Neural progenitor cell (in vitro differentiated cells): ENCODE measurements at regions not wholly inside any gene's neighbourhood (a gene's known extent, or its start where the extent isn't known, plus 50 kb on each side); places are given as distances from the start of the nearest gene placed in this dataset.

ENCODE experiments used
- DNase-seq: peaks from one replicate; pipeline ENCODE4 v3.0.0-alpha.2; 2016; ENCODE audit warnings: low spot score
- H2AFZ ChIP-seq: fragments of 200-600 bp; sonication (generic); replicated peaks from 2 replicates; pipeline ENCODE4 v1.6.1; 2016; ENCODE audit warnings: antibody characterized with exemption
- H3F3A ChIP-seq: fragments of 200-600 bp; sonication (generic); 2 replicates; pipeline ENCODE4 v1.6.1; 2016; ENCODE audit warnings: antibody characterized with exemption, low read depth
- H3K27ac ChIP-seq: fragments of 200-600 bp; sonication (generic); 2 replicates; pipeline ENCODE4 v1.5.1; 2016; ENCODE audit warnings: mild to moderate bottlenecking
- H3K27me3 ChIP-seq: fragments of 200-600 bp; sonication (generic); 2 replicates; pipeline ENCODE4 v1.6.1; 2016; ENCODE audit warnings: mild to moderate bottlenecking, moderate library complexity
- H3K36me3 ChIP-seq: fragments of 200-600 bp; sonication (generic); 2 replicates; pipeline ENCODE4 v1.5.1; 2016
- H3K4me1 ChIP-seq: fragments of 200-600 bp; sonication (generic); 2 replicates; pipeline ENCODE4 v1.6.1; 2016; ENCODE audit warnings: mixed run types
- H3K4me2 ChIP-seq: fragments of 200-600 bp; sonication (generic); 2 replicates; pipeline ENCODE4 v1.6.1; 2016
- H3K4me3 ChIP-seq: fragments of 200-600 bp; sonication (generic); 2 replicates; pipeline ENCODE4 v1.5.1; 2016
- H3K79me2 ChIP-seq: fragments of 200-600 bp; sonication (generic); 2 replicates; pipeline ENCODE4 v1.6.1; 2016; ENCODE audit warnings: low read depth
- H3K9ac ChIP-seq: fragments of 200-600 bp; sonication (generic); 2 replicates; pipeline ENCODE4 v1.6.1; 2016
- H3K9me3 ChIP-seq: fragments of 200-600 bp; sonication (generic); 2 replicates; pipeline ENCODE4 v1.5.1; 2016; ENCODE audit warnings: low read depth
- H4K20me1 ChIP-seq: fragments of 200-600 bp; sonication (generic); 2 replicates; pipeline ENCODE4 v1.6.1; 2016; ENCODE audit warnings: low read depth
- H3K27ac Mint-ChIP-seq: 3 replicates; pipeline ENCODE4 v1.8.0; 2021; ENCODE audit warnings: mixed read lengths
- H3K27me3 Mint-ChIP-seq: 2 replicates; pipeline ENCODE4 v1.8.0; 2022; ENCODE audit warnings: low read depth, mild to moderate bottlenecking, inconsistent platforms, moderate library complexity, mixed read lengths; ENCODE audit not compliant: insufficient read depth
- H3K36me3 Mint-ChIP-seq: 3 replicates; pipeline ENCODE4 v1.8.0; 2021; ENCODE audit warnings: mixed read lengths
- H3K4me1 Mint-ChIP-seq: 3 replicates; pipeline ENCODE4 v1.8.0; 2021; ENCODE audit warnings: mixed read lengths
- H3K4me3 Mint-ChIP-seq: 3 replicates; pipeline ENCODE4 v1.8.0; 2021; ENCODE audit warnings: mild to moderate bottlenecking, moderate library complexity, mixed read lengths
- H3K9me3 Mint-ChIP-seq: 3 replicates; pipeline ENCODE4 v1.8.0; 2020; ENCODE audit warnings: mixed read lengths
- CTCF ChIP-seq: fragments of 200-600 bp; sonication (generic); IDR thresholded peaks from 2 replicates; pipeline ENCODE4 v1.5.1; 2017; ENCODE audit warnings: antibody characterized with exemption, mild to moderate bottlenecking
- EZH2 ChIP-seq: fragments of 200-600 bp; sonication (generic); IDR thresholded peaks from 2 replicates; pipeline ENCODE4 v1.6.1; 2017; ENCODE audit warnings: antibody characterized with exemption, mild to moderate bottlenecking, moderate library complexity
- EZH2phosphoT487 ChIP-seq: fragments of 200-600 bp; sonication (generic); IDR thresholded peaks from 2 replicates; pipeline ENCODE4 v1.6.1; 2017; ENCODE audit warnings: antibody characterized with exemption

- no peaks in the 10 kb centered on the region for H3K36me3 Mint-ChIP-seq
- H3K27ac Mint-ChIP-seq: no peak overlapping the region
- no peak for DNase-seq
These were observed 88.8 kb upstream of the RARB start for GRCh38 chr3:25339225-25339624.

DNA sequence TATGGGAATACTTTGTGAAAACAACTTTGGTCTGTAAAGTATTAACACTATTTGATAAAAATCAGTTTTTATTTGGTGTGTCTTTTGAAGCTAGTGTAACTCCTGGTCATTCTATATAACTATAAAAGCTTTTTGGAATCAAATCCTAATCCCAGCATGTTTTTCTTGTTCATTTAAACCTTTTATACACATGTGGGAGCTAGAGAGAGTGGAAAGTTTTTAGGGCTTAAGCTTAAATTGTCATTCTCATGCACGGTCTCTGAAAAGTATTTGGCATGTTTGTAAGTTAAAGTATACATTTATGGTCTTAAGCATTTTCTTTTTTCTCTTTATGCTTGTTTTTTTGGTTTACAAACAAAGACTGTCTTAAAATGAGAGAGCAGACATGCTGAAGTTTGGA is 83.4 kb upstream of the RARB start:
- Histone ChIP-seq H3F3A (peaks cover under 1% of the 10 kb centered on the region), H4K20me1 (no peaks in the 10 kb centered on the region), H3K9ac (no peak overlapping the region), H3K79me2 (no peaks in the 10 kb centered on the region), H3K4me3 (no peak overlapping the region), H3K4me2 (no peak overlapping the region), H3K9me3 (no peaks in the 10 kb centered on the region), H2AFZ (no peak overlapping the region), H3K36me3 (no peaks in the 10 kb centered on the region), H3K4me1 (peaks cover 14% of the 10 kb centered on the region), H3K27ac (no peak overlapping the region), H3K27me3 (no peaks in the 10 kb centered on the region)
- TF ChIP-seq EZH2phosphoT487 (no peak), CTCF (no peak), EZH2 (no peak)
- Mint-ChIP-seq H3K36me3 (no peaks in the 10 kb centered on the region), H3K27me3 (no peaks in the 10 kb centered on the region), H3K4me1 (no peaks in the 10 kb centered on the region), H3K4me3 (no peak overlapping the region), H3K9me3 (no peaks in the 10 kb centered on the region), H3K27ac (no peak overlapping the region)
- no peak for DNase-seq

More at GRCh38 chr3:25339225-25339624, 88.8 kb upstream of the RARB start:
- Histone ChIP-seq H3F3A (no peaks in the 10 kb centered on the region), H3K27me3 (no peaks in the 10 kb centered on the region), H4K20me1 (no peaks in the 10 kb centered on the region), H3K4me2 (no peak overlapping the region), H3K36me3 (no peaks in the 10 kb centered on the region), H3K4me1 (peaks cover 19% of the 10 kb centered on the region), H3K9me3 (no peaks in the 10 kb centered on the region), H2AFZ (no peak overlapping the region), H3K9ac (no peak overlapping the region), H3K79me2 (no peaks in the 10 kb centered on the region), H3K4me3 (no peak overlapping the region), H3K27ac (no peak overlapping the region)
- TF ChIP-seq EZH2 (no peak), CTCF (no peak), EZH2phosphoT487 (no peak)
- Mint-ChIP-seq H3K27me3 (no peaks in the 10 kb centered on the region), H3K9me3 (no peaks in the 10 kb centered on the region), H3K4me3 (no peak overlapping the region), H3K4me1 (no peaks in the 10 kb centered on the region)

DNA sequence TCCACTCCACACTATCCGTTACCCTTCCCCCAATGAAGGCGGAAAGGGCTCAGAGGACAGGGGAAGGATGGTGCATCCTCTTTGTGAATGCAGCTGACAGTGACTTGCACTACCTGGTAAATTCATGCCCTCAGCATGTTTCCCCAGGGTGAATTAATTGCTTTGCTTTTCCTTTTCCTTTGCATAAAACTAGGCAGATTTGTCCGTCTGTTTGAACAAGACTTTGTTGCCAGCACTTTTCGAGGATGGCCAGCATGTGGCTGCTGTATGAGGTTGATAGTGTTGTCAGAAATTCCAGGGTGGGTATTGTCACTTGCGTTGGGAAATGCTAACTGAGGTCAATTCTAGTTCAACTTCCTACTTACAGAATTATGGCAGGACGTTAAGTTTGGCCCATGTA is 79.0 kb upstream of the RARB start:
- no peak for DNase-seq
- no peak overlapping the region for H3K9ac ChIP-seq
- no peak overlapping the region for H3K4me3 Mint-ChIP-seq

More for the DNA sequence above, 79.0 kb upstream of the RARB start:
- H3K27me3 Mint-ChIP-seq: no peaks in the 10 kb centered on the region
- H3K79me2 ChIP-seq: no peaks in the 10 kb centered on the region
- H4K20me1 ChIP-seq: no peaks in the 10 kb centered on the region
- no peak overlapping the region for H2AFZ ChIP-seq
- H3K27me3 ChIP-seq: no peaks in the 10 kb centered on the region
- H3K4me2 ChIP-seq: no peak overlapping the region
- H3K36me3 ChIP-seq: no peaks in the 10 kb centered on the region
- no peak overlapping the region for H3K27ac ChIP-seq
- peaks cover 14% of the 10 kb centered on the region for H3K4me1 Mint-ChIP-seq
- no peaks in the 10 kb centered on the region for H3K9me3 ChIP-seq
- H3K4me3 ChIP-seq: no peak overlapping the region
- H3K36me3 Mint-ChIP-seq: no peaks in the 10 kb centered on the region
- no peaks in the 10 kb centered on the region for H3K9me3 Mint-ChIP-seq
- no peak overlapping the region for H3K27ac Mint-ChIP-seq
- peaks cover 37% of the 10 kb centered on the region for H3K4me1 ChIP-seq
- TF ChIP-seq CTCF (no peak), EZH2phosphoT487 (no peak), EZH2 (no peak)
- H3F3A ChIP-seq: peaks cover 14% of the 10 kb centered on the region
